Iris pigment epithelial cell (primary cell): ENCODE measurements at regions not wholly inside any gene's neighbourhood (a gene's known extent, or its start where the extent isn't known, plus 50 kb on each side); places are given as distances from the start of the nearest gene placed in this dataset.
"Not testable (repeated sequence)": the region's sequence is repeated elsewhere in the genome, so short reads cannot be mapped to it uniquely, and the experiment has no call there.

Experiments used
- DNase-seq: peaks from one replicate; pipeline ENCODE4 v3.0.0-alpha.2; 2011; ENCODE audit warnings: low read depth

DNA sequence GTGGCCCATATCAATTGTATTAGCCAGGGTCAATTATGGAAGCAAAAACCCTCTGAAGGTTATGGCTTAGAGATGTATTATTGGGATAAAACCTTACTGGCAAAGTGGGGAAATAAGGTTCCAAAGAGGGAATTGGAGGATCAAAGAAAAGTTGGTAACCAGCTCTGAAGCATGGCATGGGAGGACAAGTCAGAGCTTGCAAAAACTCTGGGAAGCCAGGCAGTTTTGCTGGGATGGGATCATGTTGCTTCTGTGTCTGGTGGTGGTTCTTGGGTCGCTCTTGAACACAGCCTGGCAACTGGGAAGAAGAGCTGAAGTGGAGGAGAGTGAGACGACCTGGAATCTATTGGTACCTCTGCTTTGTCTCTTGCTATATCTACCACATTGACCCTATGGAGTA is 162.6 kb downstream of the PMAIP1 start:
- no peak for DNase-seq

DNA sequence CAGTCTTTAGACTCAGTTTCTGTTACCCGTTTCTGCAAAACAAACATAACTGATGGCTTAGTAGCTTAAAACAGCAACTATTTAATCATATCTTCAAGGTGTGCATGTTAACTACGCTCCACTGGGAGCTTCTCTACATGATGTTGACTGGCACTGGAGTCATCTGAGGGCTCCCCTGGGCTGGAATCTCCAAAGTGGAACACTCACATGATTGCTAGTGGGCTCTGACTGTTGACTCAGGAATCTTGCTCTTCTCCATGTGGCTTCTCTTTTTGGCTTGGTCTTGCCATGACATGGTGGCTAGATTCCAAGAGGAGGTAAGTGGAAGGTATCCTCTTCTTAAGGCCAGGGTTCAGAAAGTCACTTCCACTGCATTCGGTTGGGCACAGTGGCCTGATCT is 160.8 kb downstream of the PMAIP1 start:
- DNase-seq = no peak

DNA sequence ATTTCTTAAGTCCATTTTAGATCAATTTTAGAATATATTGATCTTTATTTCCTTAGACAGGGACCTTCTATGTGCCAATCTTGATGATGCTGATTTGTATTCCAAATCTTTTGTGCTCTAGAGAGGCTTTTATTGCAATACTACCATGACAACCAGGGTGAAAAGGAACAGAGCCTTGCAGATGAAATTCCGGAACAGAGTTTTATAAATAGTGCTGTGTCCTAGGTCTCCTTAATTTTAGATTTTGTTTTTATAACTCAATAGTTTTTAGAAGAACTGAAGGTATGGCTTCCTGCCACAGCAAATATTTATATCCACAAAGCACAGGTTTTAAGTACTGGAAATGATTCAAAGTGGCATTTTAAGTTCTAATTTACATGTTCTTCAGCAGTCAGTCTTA is 160.2 kb downstream of the PMAIP1 start:
- no peak for DNase-seq

DNA sequence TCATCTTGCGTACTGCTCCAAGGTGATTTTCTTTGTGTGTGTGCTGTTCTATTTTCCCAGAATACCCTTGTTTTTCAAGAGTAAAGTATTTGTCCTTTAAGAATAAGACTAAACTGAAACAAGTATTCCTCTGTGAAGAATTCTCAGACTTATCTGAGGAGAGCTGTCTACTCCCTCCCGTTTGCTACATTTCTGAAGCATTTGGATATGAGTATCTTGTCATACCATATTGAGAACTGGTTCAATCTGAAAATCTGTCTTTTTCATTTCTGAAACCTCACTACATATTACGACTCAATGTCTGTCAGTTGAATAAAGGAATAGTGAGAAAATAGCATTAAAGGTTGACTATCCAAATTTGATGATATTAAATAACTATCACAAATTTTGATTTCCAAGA is 159.4 kb downstream of the PMAIP1 start:
- DNase-seq = no peak

DNA sequence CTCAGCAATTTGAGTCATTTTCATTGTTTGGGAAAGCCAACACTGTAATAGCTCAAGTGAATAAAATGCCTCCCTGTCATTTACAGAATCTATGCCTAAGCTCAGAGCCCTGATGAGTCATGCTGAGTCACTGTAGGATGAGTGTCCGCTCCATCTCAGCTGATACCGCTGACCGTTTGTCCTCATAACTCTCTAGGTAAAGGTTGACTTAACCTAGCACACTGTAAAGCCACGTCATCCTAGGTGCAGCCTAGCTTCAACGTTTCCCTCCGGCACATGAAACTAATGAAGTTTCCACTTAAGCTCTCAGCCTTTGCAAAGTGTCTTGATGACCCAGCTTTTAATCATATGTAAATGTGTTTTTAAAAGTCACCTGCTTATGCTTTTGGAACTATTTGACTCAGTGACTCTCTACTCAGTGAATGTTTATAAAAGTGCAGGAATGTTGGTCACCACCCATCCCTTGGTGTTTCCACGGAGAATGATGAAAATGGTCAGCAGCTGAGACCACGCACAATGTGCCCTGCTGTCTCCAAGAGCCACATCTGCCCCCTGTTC is 154.0 kb downstream of the PMAIP1 start:
- DNase-seq = peak; percentile 95

DNA sequence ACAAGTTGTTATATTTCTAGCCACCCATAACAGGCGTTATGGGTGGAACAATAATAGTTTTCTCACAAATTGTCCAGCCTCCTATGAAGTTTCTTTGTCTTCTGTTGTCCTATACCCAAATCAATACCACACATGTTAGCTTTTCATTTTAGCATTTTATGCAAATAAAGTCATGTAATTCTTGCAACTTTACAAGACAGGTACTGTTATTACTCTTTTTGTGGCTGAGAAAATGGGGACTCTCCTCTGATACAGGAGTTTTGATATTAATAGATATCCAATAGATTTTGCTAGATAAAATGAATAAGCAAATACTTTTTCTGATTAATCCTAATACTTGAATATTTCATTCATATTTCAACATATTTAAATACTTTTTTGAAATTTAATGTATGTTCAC is 151.0 kb downstream of the PMAIP1 start:
- DNase-seq = no peak

DNA sequence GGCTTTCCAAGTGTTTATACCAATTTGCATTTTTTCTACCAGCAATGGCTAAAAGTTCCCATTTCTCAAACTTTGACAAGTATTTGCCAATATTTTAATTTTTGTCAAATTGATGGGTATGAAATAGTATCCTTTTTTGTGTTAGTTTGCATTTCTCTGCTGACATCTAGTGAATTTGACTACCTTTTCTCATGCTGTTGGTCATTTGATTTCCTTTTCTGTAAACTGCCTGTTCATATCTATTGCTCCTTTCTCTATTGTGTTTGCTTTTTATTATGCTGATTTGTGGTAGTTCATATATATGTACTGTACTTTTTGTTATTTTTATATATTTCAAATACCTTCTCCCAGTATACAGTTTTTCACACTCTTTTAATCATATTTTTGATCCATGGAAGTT is 149.4 kb downstream of the PMAIP1 start:
- DNase-seq = no peak

DNA sequence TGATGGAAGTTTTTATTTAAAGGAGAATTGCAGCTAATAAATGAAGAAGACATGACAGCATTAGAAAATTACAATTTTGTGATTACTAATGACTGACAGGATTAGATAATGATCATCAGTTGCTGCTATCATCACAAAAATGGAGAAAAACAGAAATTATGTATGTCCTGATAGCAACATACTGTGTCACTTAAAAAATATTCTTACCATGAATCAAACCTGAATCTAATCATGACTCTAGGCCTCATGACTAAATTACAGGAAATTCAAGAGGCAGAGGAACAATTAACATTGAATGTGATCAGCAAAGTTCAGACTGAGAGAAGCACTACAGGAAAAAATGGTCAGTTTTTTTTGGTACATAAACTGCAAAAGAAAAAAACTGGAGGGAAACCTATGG is 147.8 kb downstream of the PMAIP1 start:
- no peak for DNase-seq

DNA sequence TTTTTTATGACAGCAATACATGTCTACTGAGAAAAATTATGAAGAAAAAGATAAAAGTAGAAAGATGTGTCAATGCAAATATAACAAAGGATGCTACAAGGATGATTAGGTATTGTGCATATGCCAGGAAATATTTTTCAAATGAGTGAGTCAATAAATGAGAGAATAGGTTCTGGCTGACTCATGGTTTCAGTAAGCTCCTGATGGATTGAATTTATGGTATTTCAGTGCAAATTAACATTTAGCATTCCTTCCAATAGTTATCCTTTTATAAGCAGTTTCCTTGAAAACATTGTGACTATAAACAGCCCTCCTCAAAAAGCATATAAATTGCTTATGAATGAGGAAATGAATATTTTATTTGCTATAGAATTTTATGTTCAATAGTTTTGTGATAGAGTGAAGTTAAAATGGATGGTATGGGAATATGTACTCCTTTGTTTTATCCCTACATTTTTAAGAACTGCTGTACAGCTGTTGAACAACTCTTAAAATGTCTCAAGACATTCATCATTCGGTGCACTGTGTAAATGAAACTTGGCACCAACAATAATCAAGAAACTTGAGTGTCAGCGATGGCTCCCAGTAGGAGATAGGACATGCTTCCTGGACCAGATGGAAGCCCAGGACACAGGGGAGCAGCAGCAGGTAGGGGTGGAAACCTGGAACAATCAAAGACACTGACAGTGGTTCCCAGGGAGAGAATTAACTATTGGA is 144.7 kb downstream of the PMAIP1 start:
- peak; percentile 83 for DNase-seq

DNA sequence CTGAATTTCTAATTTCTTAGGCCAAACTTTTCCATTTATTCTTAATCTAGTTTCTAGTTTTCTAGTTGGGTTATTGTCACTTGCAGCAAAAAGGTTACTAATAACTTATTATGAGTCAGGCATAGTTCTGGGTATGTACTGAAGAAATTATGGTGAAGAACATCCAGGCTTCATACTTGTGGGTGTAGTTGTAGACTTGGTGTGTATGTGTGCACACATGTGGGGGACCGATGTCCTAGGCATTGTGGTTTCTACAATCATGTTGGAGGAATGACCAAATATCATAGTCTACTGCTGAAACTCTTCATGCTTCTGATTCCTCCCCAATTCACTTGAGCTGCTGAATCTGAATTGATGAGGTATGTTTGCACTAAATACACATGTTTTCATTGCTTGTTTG is 141.2 kb downstream of the PMAIP1 start:
- no peak for DNase-seq

DNA sequence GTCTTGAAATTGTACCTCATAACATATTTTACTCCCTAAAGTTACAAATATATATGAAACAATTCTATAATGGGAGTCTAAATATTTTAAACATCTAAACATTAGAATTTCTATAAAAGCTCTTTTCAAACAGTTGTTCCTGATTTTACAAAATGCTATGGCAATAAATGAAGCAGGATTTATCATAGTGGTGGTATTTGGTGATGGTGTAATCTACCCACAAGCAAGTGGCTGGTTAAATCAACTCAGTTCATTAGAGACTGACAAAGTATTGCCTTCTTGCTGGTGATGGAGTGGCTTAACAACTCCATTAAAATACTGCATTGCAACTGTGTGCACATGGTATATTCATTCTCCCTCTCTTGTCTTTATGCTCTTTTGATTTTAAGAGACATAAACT is 138.9 kb downstream of the PMAIP1 start:
- DNase-seq = no peak

DNA sequence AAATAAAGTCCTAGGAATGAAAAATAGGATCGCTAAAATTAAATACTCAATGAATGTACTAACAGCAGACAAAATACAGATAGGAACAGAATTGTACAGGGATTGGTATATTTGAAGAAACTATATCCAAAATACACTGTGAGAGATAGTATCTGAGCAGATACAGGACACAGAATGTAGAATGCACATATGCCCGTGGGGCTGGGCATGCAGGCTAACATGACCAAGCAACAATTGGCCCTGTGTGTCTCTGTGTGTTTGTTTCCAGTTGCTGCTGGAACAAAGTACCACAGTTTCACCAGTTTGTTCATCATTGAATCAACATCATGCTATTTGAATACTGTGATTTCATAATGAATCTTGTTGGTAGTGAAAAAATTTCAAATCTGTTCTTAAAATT is 127.6 kb downstream of the PMAIP1 start:
- no peak for DNase-seq

DNA sequence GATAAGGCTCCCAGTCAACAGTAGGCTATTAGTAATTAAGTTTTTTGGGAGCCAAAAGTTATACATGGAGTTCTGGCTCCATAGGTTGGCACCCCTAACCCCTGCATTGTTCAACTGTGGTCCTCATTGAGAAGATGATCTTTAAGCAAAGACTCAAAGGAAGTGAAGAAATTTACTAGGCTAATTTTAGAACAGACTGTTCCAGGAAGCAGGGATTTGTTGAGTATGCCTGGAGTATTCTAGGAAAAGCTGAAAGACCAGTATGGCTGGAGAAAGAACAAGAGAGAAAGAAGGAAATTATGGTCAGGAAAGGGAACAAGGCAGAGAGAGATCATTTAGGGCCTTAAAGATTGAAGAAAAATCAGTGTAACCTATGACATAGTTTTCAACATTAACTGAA is 125.1 kb downstream of the PMAIP1 start:
- DNase-seq = peak; percentile 27

DNA sequence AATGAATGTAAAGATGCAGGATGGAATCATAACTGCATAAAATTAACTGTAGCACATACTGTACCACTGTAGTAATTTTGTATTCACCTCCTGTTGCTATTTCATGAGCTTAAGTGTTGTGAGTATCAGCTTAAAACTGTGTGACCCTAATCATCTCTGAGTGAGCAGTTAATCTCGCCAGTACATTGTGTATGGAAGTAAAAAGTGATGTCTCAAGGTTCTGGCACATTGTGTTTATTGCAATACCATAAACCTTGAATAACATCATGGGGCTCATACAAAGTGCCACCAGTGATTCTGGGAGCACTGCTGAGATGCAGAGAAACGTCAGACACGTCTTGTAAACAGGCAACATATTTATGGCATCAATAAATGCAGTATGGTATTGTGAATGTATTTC is 124.5 kb downstream of the PMAIP1 start:
- DNase-seq = peak; percentile 60

DNA sequence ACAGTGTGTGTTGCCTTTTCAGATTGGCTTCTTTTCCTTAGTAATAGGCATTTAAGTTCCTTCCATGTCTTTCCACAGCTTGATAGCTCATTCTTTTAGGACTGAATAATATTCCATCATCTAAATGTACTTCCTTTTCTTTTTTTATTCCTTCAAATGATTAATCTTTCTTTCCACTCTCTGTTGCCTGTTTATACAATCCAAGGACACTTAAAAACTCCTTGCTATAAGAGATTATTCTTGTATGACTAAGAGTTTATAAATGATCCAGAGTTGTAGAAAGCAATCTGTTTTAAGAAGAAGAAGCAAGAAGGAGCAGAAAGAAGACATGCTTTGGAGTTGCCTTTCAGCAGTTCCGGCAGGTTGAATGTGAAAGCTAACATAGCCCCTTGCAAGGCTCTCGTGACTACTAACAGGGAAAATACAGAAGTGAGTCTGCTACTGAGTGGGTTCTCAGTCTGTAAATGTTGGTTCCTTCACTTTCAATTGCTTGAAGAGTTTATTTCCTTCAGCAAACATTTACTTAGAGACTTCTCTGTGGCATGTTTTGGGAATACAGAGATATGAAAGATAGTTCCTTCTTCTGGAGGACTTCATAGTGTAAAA is 123.0 kb downstream of the PMAIP1 start:
- DNase-seq = peak; percentile 35

DNA sequence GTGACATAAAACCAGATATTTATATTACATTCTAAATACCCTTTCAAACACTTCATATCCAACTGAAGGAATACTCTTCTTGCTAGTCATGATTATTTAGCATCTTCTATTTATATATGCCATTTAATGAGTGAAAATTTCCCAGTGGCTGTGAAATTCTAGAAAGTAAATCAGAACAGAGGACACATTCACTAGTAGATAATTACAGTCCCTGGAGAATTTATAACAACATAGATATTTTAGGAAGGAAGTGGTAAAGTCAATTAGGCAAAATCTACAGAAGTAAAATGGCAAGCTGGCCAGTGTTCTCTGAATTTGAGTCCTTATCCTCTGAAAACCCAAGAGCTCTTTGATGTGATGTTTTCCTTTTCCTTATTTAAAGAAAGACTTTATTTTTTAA is 121.8 kb downstream of the PMAIP1 start:
- no peak for DNase-seq

DNA sequence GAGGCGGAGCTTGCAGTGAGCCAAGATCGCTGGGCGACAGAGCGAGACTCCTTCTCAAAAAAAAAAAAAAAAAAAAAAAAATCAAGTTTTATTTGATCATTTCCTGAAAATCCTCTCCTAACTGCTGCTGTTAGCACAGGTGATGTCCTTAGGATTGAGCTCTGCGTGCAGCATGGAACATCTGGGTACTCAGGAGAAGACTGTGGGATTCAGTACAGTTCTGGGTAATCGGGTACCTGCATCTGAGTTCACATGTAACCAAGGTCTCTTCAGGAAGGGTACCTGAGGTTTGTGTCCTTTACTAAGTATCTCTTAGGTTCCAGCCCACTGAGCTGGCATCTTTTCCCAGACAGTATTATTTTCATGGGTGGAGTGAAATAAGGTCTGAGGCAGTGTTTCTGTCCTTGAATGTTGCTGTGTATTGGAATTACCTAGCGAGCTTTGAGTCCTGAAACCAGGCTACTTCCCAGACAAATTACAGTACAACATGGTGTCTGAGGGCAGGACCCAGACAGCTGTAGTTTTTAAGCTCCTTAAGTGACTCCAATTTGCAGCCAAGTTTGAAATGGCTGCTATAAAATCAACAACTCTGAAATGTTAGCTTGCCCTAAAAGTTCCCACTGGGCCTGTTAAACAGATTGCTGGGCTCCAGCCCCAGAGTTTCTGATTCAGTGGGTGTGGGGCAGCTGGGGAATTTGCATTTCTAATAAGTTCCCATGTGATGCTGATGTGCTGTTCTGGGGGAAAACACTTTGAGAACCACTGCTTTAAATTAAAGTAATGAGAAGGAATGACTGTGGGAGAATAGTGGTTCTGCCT is 120.5 kb downstream of the PMAIP1 start:
- peak; percentile 69 for DNase-seq

DNA sequence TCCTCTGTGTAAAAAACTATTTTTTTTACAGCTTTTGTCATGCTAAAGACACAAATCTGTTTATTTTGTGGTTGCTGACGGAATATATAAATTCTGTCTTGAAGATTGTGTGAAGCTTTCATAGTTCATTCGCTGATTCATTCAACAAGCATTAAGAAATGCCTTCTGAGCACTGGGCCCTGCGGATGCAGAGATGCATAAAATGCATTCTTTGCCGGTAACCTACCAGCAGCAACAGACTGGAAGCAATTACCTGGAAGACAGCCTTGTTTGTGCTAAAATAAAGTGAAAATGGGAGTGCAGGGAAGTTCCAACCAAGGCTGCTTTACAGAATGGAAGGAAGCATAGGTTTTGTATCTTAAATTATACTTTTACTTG is 119.7 kb downstream of the PMAIP1 start:
- peak; percentile 95 for DNase-seq

DNA sequence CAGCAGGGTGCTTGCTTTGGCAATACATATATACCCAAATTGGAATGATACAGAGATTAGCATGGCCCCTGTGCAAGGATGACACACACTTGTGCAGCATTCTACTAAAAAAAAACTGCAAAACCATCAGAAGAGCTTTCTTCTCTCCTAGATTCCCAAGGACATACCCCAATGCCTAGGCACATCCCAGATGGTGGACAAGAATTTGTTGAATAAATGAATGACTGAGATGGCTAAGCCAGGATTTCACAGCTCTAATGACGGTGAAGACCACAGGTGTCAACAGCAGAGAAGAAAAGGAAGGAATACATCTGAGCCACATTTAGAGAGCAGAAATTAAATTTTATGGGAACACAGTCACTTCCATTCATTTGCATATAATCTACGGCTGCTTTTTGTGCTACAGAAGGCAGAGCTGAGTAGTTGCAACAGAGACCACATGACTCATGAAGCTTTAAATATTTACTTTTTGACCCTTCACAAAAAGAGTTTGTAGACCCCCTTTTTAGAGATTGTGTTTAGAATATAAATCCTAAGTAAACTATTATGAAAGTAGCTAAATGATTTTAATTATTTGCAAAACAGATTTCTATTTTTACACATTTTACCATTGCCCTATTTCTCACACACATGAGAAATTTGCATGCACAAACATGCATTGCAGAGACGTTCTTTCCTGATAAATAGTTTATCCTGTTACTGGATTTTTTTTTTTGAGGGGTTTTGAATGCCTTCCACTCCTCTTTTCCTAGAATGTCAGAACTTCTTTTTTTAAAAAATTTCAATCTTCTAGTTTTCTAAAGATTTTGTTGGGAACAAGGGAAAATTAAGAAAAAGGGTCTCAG is 119.0 kb downstream of the PMAIP1 start:
- peak; percentile 72 for DNase-seq

DNA sequence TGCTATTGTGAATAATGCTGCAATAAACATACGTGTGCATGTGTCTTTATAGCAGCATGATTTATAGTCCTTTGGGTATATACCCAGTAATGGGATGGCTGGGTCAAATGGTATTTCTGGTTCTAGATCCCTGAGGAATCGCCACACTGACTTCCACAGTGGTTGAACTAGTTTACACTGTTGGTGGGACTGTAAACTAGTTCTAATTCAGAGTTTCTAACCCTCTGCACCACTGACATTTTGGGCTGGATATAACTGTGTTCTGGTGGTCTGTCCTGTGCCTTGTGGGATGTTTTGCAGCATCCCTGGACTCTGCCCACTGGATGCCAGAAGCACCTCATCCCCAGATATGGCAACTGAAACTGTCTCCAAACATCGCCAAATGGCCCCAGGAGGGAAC is 118.3 kb downstream of the PMAIP1 start:
- not testable (repeated sequence) for DNase-seq

DNA sequence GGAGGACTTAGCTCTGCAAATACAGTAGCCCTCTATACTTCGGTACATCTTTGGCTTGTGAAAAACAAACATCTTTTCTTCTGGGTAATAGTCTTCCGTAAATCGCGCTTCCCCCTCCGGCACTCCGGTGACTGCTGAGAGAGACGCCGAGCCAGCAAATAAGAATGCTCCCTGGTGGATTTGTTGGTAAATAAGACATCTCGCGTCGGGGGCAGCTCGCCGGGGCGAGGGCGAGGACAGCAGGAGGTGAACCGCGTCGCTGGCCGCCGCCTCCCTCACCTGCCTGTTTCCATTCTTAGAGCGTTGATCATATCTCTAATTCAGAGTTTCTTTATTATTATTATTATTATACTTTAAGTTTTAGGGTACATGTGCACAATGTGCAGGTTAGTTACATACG is 117.6 kb downstream of the PMAIP1 start:
- DNase-seq = no peak

DNA sequence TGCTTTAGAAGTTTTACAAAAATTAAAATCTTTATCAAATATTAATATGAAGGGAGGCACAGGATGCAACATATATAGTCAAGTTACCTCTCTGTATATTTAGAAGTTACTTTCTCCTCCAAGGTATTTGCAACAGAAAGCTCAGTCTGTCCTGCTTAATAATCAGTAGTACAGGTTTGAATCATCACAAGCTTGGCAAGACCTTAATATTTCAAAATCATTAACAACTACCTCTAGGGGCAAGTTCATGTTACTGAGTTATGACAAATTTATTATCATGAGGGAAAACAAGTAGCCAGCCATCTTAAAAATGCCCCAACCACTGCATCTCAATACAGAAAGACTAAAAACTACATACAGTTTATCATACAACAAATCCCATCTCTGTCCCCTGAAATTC is 116.0 kb downstream of the PMAIP1 start:
- DNase-seq = peak; percentile 56
